Breast epithelium (tissue), 4 donors: ENCODE measurements at regions not wholly inside any gene's neighbourhood (a gene's known extent, or its start where the extent isn't known, plus 50 kb on each side); places are given as distances from the start of the nearest gene placed in this dataset.
"Not testable (repeated sequence)": the region's sequence is repeated elsewhere in the genome, so short reads cannot be mapped to it uniquely, and the experiment has no call there.

Experiments
- DNase-seq, 2 donors: peaks; one replicate each; pipeline ENCODE4 v3.0.0-alpha.2; 2019; ENCODE audit warnings: low spot score in 2 of 2
- H3K27ac ChIP-seq, 2 donors: fragments of 200-600 bp; sonication (generic) in 1 of 2; one replicate each; pipeline ENCODE4 v1.5.1; 2016 to 2019; ENCODE audit warnings: mild to moderate bottlenecking in 1 of 2
- H3K27me3 ChIP-seq, 2 donors: fragments of 200-600 bp; sonication (generic) in 1 of 2; one replicate each; pipeline versions ENCODE4 v1.5.1 to v1.6.0; 2017 to 2019; ENCODE audit warnings: control low read depth in 1 of 2, mild to moderate bottlenecking in 1 of 2
- H3K36me3 ChIP-seq: fragments of 200-600 bp; one replicate; pipeline ENCODE4 v1.5.1; 2019
- H3K4me1 ChIP-seq, 2 donors: fragments of 200-600 bp; sonication (generic); one replicate each; pipeline ENCODE4 v1.5.1; 2016 to 2019; ENCODE audit warnings: control low read depth in 1 of 2
- H3K4me3 ChIP-seq, 3 donors: fragments of 200-600 bp; sonication (generic); 1 replicate in 2 of 3; 2 replicates in 1 of 3; pipeline ENCODE4 v1.5.1; 2016 to 2019; ENCODE audit warnings: mild to moderate bottlenecking in 3 of 3, moderate library complexity in 2 of 3
- H3K9me3 ChIP-seq, 2 donors: fragments of 200-600 bp; sonication (generic) in 1 of 2; one replicate each; pipeline ENCODE4 v1.5.1; 2016 to 2019; ENCODE audit warnings: control low read depth in 1 of 2
- CTCF ChIP-seq, 3 donors: fragments of 450-650 bp; IDR thresholded peaks; one replicate each; pipeline ENCODE4 v1.5.1; 2016 to 2017; ENCODE audit warnings: antibody characterized with exemption in 3 of 3, mild to moderate bottlenecking in 3 of 3, moderate library complexity in 3 of 3
- POLR2A ChIP-seq: fragments of 450-650 bp; IDR thresholded peaks from one replicate; pipeline ENCODE4 v1.6.1; 2016; ENCODE audit warnings: antibody characterized with exemption, mild to moderate bottlenecking, moderate library complexity
- POLR2AphosphoS5 ChIP-seq, 3 donors: sonication (generic); formaldehyde crosslinking; IDR thresholded peaks; one replicate each; pipeline ENCODE4 v1.6.1; 2017; ENCODE audit warnings: antibody characterized with exemption in 3 of 3
- intact Hi-C: fragments of 100-400 bp; cut with DNase I; formaldehyde crosslinking; loops from one replicate; pipeline ENCODE4 v1.15.1; 2023; ENCODE audit warnings: low total_unique reads

GRCh38 chr11:129747071-129747470 lies 68.6 kb upstream of the TMEM45B start:
- Histone ChIP-seq H3K27me3 (no peaks in the 10 kb centered on the region), H3K4me1 (no peaks in the 10 kb centered on the region)
- intact Hi-C loops, result no loop called here

GRCh38 chr11:129749141-129749540 lies 66.5 kb upstream of the TMEM45B start:
- no peak for DNase-seq
- no peak overlapping the region for H3K27ac ChIP-seq
- no peaks in the 10 kb centered on the region for H3K36me3 ChIP-seq
- TF ChIP-seq POLR2A (no peak), POLR2AphosphoS5 (IDR thresholded peaks at IDR 0.05) (no peak), CTCF (IDR thresholded peaks at IDR 0.05) (no peak)
- no peak overlapping the region for H3K4me3 ChIP-seq
- intact Hi-C loops, result no loop called here
- H3K27me3 ChIP-seq, result no peaks in the 10 kb centered on the region
- H3K4me1 ChIP-seq, result no peaks in the 10 kb centered on the region
- no peaks in the 10 kb centered on the region for H3K9me3 ChIP-seq

More at GRCh38 chr11:129747071-129747470, 68.6 kb upstream of the TMEM45B start:
- TF ChIP-seq POLR2A (no peak), CTCF (IDR thresholded peaks at IDR 0.05) (no peak), POLR2AphosphoS5 (IDR thresholded peaks at IDR 0.05) (no peak)
- Histone ChIP-seq H3K9me3 (no peaks in the 10 kb centered on the region), H3K4me3 (no peak overlapping the region), H3K27ac (no peak overlapping the region), H3K36me3 (no peaks in the 10 kb centered on the region)
- DNase-seq, result no peak

GRCh38 chr11:129750343-129751292 lies 65.0 kb upstream of the TMEM45B start:
- intact Hi-C loops, result loop anchor here (5.0 kb wide), 1 partner anchor 383 kb away; no protein-coding TSS in a partner anchor
- peak; percentile 59 to 76 for DNase-seq
- TF ChIP-seq POLR2AphosphoS5 (IDR thresholded peaks at IDR 0.05) (peak in 1 of 3 donors; percentile 61), POLR2A (no peak), CTCF (IDR thresholded peaks at IDR 0.05) (peak; percentile 92 to 100 (median 95))
- H3K4me3 ChIP-seq, result peak overlapping the region in 2 of 3 donors; percentile 33 to 57
- H3K27ac ChIP-seq, result peak overlapping the region; percentile 41 to 52
- H3K27me3 ChIP-seq, result no peaks in the 10 kb centered on the region
- no peaks in the 10 kb centered on the region for H3K4me1 ChIP-seq
- H3K9me3 ChIP-seq, result no peaks in the 10 kb centered on the region
- no peaks in the 10 kb centered on the region for H3K36me3 ChIP-seq

DNA sequence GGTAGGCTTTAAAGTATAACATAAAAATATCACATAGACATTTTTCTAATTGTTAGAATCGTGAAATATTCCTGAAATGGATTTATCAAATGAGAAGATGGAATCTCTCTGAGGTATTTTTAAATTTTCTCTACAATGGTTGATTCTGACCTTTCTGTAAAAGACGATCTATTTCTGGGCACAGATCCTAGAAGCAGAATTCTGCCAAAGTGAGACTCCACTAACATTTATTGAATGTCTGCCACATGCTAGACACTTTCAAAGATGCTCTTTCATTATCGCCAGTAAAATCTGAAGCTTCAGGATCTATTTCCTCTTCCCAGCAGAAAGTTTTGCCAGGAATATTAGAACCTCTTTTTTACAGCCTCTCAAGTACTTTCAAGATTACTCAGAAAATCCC lies 64.1 kb upstream of the TMEM45B start:
- DNase-seq, result no peak
- intact Hi-C loops, result loop anchor here (5.0 kb wide), 1 partner anchor 384 kb away; no protein-coding TSS in a partner anchor
- no peaks in the 10 kb centered on the region for H3K36me3 ChIP-seq
- H3K27ac ChIP-seq, result no peak overlapping the region
- H3K4me3 ChIP-seq, result no peak overlapping the region
- H3K27me3 ChIP-seq, result no peaks in the 10 kb centered on the region
- no peak for TF ChIP-seq POLR2A
- no peak for TF ChIP-seq CTCF (IDR thresholded peaks at IDR 0.05)
- no peak for TF ChIP-seq POLR2AphosphoS5 (IDR thresholded peaks at IDR 0.05)
- H3K9me3 ChIP-seq, result no peaks in the 10 kb centered on the region
- no peaks in the 10 kb centered on the region for H3K4me1 ChIP-seq

GRCh38 chr11:129763569-129763968 lies 52.1 kb upstream of the TMEM45B start:
- H3K4me1 ChIP-seq, H3K9me3 ChIP-seq, H3K27me3 ChIP-seq, H3K27ac ChIP-seq, DNase-seq, H3K4me3 ChIP-seq, H3K36me3 ChIP-seq, intact Hi-C loops: not testable (repeated sequence)

DNA sequence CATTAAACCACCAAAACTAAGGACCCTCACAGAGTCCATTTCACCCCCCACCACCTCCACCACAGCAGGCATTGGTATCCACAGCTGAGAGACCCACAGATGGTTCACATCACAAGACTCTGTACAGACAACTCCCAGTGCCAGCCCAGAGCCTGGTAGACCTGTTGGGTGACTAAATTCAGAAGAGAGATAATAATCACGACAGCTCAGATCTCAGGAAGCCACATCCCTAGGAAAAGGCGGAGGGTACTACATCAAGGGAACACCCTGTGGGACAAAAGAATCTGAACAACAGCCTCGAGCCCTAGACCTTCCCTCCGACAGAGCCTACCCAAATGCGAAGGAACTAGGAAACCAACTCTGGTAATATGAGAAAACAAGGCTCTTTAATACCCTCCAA lies 51.4 kb upstream of the TMEM45B start:
- H3K27ac ChIP-seq, H3K4me3 ChIP-seq, intact Hi-C loops, H3K27me3 ChIP-seq, H3K36me3 ChIP-seq, H3K9me3 ChIP-seq, H3K4me1 ChIP-seq, DNase-seq: not testable (repeated sequence)
